Upper lobe of left lung (tissue), 6 donors: ENCODE measurements at regions not wholly inside any gene's neighbourhood (a gene's known extent, or its start where the extent isn't known, plus 50 kb on each side); places are given as distances from the start of the nearest gene placed in this dataset.

Experiments
- ATAC-seq, 2 donors: fragments of 200-7000 bp; cut with Tn5 transposase; one replicate each; pipeline ENCODE4 v1.9.1; 2022; ENCODE audit warnings: mild to moderate bottlenecking in 2 of 2, moderate library complexity in 2 of 2; ENCODE audit not compliant: low FRiP score in 2 of 2
- DNase-seq, 2 donors: peaks; one replicate each; pipeline ENCODE4 v3.0.0-alpha.2; 2019 to 2020
- H3K27ac ChIP-seq, 4 donors: fragments of 200-600 bp; sonication (generic); one replicate each; pipeline ENCODE4 v1.5.1; 2016 to 2019
- H3K27me3 ChIP-seq, 4 donors: fragments of 200-600 bp; sonication (generic); one replicate each; pipeline ENCODE4 v1.5.1; 2017 to 2019
- H3K36me3 ChIP-seq, 4 donors: fragments of 200-600 bp; sonication (generic); one replicate each; pipeline ENCODE4 v1.5.1; 2016 to 2019
- H3K4me1 ChIP-seq, 4 donors: fragments of 200-600 bp; sonication (generic); one replicate each; pipeline ENCODE4 v1.5.1; 2018 to 2019
- H3K4me3 ChIP-seq, 4 donors: fragments of 200-600 bp; sonication (generic); one replicate each; pipeline ENCODE4 v1.5.1; 2017 to 2019; ENCODE audit warnings: mild to moderate bottlenecking in 2 of 4, moderate library complexity in 1 of 4
- H3K9me3 ChIP-seq, 4 donors: fragments of 200-600 bp; sonication (generic); one replicate each; pipeline ENCODE4 v1.5.1; 2018 to 2019
- CTCF ChIP-seq, 6 experiments: fragments of 450-650 bp in 4 of 6; fragments of 200-600 bp in 2 of 6; sonication (generic) in 2 of 6; IDR thresholded peaks; one replicate each; pipeline ENCODE4 v1.5.1; 2016 to 2019; ENCODE audit warnings: antibody characterized with exemption in 6 of 6
- EP300 ChIP-seq, 4 donors: sonication (generic); formaldehyde crosslinking; IDR thresholded peaks; one replicate each; pipeline ENCODE4 v1.5.1; 2017; ENCODE audit warnings: antibody characterized with exemption in 4 of 4, control low read depth in 2 of 4
- POLR2A ChIP-seq, 4 donors: fragments of 450-650 bp; IDR thresholded peaks; one replicate each; pipeline ENCODE4 v1.5.1; 2016 to 2017; ENCODE audit warnings: antibody characterized with exemption in 4 of 4, mild to moderate bottlenecking in 2 of 4
- POLR2AphosphoS5 ChIP-seq, 2 donors: sonication (generic); formaldehyde crosslinking; IDR thresholded peaks; one replicate each; pipeline ENCODE4 v1.5.1; 2017; ENCODE audit warnings: antibody characterized with exemption in 2 of 2
- WGBS, 2 donors: methylation state at CpG; one replicate each; pipeline ENCODE4 v1.1.5; 2017 to 2018; 5-methylcytosine and 5-hydroxymethylcytosine counted together
- donor health status: DM: no; HTN: no; CAD: no; lungs with moderate emphysema.
- donor health status: DM: no; HTN: yes; CAD: no; lungs with severe emphysema.

- Histone ChIP-seq H3K36me3 (no peaks in the 10 kb centered on the region), H3K27ac (no peak overlapping the region), H3K4me3 (no peak overlapping the region), H3K27me3 (no peaks in the 10 kb centered on the region), H3K4me1 (peaks cover 0 to 7% (median 4%) of the 10 kb centered on the region in 4 donors), H3K9me3 (no peaks in the 10 kb centered on the region)
- 66 to 73% methylated on average over 2 of the region's 2 CpGs for WGBS, 2 donors
- ATAC-seq (no peak), DNase-seq (no peak)
- TF ChIP-seq EP300 (IDR thresholded peaks at IDR 0.05) (no peak), CTCF (IDR thresholded peaks at IDR 0.05) (peak in 1 of 6 experiments; percentile 11)
These were observed 212.4 kb downstream of the LRRC70 start for GRCh38 chr5:62791059-62791458.

GRCh38 chr5:62790348-62790747 lies 211.7 kb downstream of the LRRC70 start:
- no peak for TF ChIP-seq CTCF (IDR thresholded peaks at IDR 0.05)
- TF ChIP-seq POLR2AphosphoS5 (IDR thresholded peaks at IDR 0.05), result no peak
- no peak for TF ChIP-seq POLR2A (IDR thresholded peaks at IDR 0.05)
- Histone ChIP-seq H3K36me3 (no peaks in the 10 kb centered on the region), H3K9me3 (no peaks in the 10 kb centered on the region), H3K27ac (no peak overlapping the region), H3K4me1 (peaks cover 0 to 7% (median 4%) of the 10 kb centered on the region in 4 donors), H3K27me3 (no peaks in the 10 kb centered on the region), H3K4me3 (no peak overlapping the region)
- DNase-seq, result peak in 1 of 2 donors; percentile 59
- ATAC-seq, result peak; percentile 34 to 39
- WGBS, 2 donors, result 8 to 31% methylated on average over 1 of the region's 1 CpG

GRCh38 chr5:62786099-62786498 lies 207.5 kb downstream of the LRRC70 start:
- 42 to 65% methylated on average over 1 of the region's 1 CpG for WGBS, 2 donors
- H3K27me3 ChIP-seq, result no peaks in the 10 kb centered on the region
- no peaks in the 10 kb centered on the region for H3K36me3 ChIP-seq
- H3K4me3 ChIP-seq, result no peak overlapping the region
- H3K9me3 ChIP-seq, result no peaks in the 10 kb centered on the region
- H3K27ac ChIP-seq, result no peak overlapping the region
- TF ChIP-seq POLR2AphosphoS5 (IDR thresholded peaks at IDR 0.05) (no peak), CTCF (IDR thresholded peaks at IDR 0.05) (no peak), EP300 (IDR thresholded peaks at IDR 0.05) (no peak), POLR2A (IDR thresholded peaks at IDR 0.05) (no peak)
- no peak for ATAC-seq
- no peak for DNase-seq
- peaks cover 0 to 7% (median 4%) of the 10 kb centered on the region in 4 donors for H3K4me1 ChIP-seq

GRCh38 chr5:62785588-62785987 lies 207.0 kb downstream of the LRRC70 start:
- TF ChIP-seq POLR2AphosphoS5 (IDR thresholded peaks at IDR 0.05) (no peak), CTCF (IDR thresholded peaks at IDR 0.05) (no peak)
- Histone ChIP-seq H3K9me3 (no peaks in the 10 kb centered on the region), H3K36me3 (no peaks in the 10 kb centered on the region), H3K4me3 (no peak overlapping the region), H3K27ac (no peak overlapping the region), H3K4me1 (peaks cover 0 to 7% (median 2%) of the 10 kb centered on the region in 4 donors), H3K27me3 (no peaks in the 10 kb centered on the region)
- DNase-seq, result no peak
- 92 to 93% methylated on average over 6 of the region's 6 CpGs for WGBS, 2 donors
- ATAC-seq, result no peak

GRCh38 chr5:62783374-62784057 lies 204.9 kb downstream of the LRRC70 start:
- ATAC-seq, result no peak
- WGBS, 2 donors, result 63 to 64% methylated on average over 5 of the region's 5 CpGs
- Histone ChIP-seq H3K36me3 (no peaks in the 10 kb centered on the region), H3K4me1 (peaks cover 0 to 3% (median 2%) of the 10 kb centered on the region in 4 donors), H3K4me3 (no peak overlapping the region), H3K27ac (no peak overlapping the region), H3K27me3 (no peaks in the 10 kb centered on the region), H3K9me3 (no peaks in the 10 kb centered on the region)
- no peak for DNase-seq
- TF ChIP-seq POLR2AphosphoS5 (IDR thresholded peaks at IDR 0.05) (no peak), POLR2A (IDR thresholded peaks at IDR 0.05) (no peak), EP300 (IDR thresholded peaks at IDR 0.05) (no peak), CTCF (IDR thresholded peaks at IDR 0.05) (no peak)
